IMR-90 (cell line): ENCODE measurements at regions not wholly inside any gene's neighbourhood (a gene's known extent, or its start where the extent isn't known, plus 50 kb on each side); places are given as distances from the start of the nearest gene placed in this dataset.

Source experiments
- ATAC-seq: fragments of 200-7000 bp; cut with Tn5 transposase; 2 replicates; pipeline ENCODE4 v1.9.1; 2020; ENCODE audit warnings: low read depth, mild to moderate bottlenecking, moderate library complexity
- BruUV-seq: library from RNA; stranded (reverse); fragments of 400-500 nt; replicated peaks from 2 replicates; lab custom pipeline; 2021; lab: Mats Ljungman, UMichigan
- CTCF ChIA-PET: fragments of 300-600 bp; formaldehyde crosslinking; extraction: SDS; loops from one replicate; lab custom pipeline; 2021; ENCODE audit warnings: antibody characterized with exemption; lab: Yijun Ruan, JAX
- POLR2A ChIA-PET: fragments of 300-600 bp; sonication (Branson Sonifier 250); formaldehyde crosslinking; loops from one replicate; lab custom pipeline; 2022; ENCODE audit warnings: antibody characterized with exemption; ENCODE audit not compliant: unreplicated experiment; lab: Charles Lee
- DNase-seq: peaks from one replicate; pipeline ENCODE4 v3.0.0; 2013
- H2AFZ ChIP-seq: replicated peaks from 2 replicates; pipeline ENCODE3; 2013; ENCODE audit warnings: low read length, mild to moderate bottlenecking; ENCODE audit not compliant: poor library complexity
- H2AK5ac ChIP-seq: 2 replicates; pipeline ENCODE4 v1.6.1; 2013; ENCODE audit warnings: low read depth, low read length, inconsistent platforms
- H2AK9ac ChIP-seq: replicated peaks from 2 replicates; pipeline ENCODE3; 2013; ENCODE audit warnings: mild to moderate bottlenecking, low read depth, low read length, moderate library complexity; ENCODE audit not compliant: poor library complexity
- H2BK120ac ChIP-seq: 2 replicates; pipeline ENCODE4 v1.6.1; 2013; ENCODE audit warnings: low read depth, low read length, inconsistent platforms
- H2BK15ac ChIP-seq: 3 replicates; pipeline ENCODE4 v1.6.1; 2013; ENCODE audit warnings: low read depth, low read length, inconsistent platforms
- H2BK20ac ChIP-seq: 2 replicates; pipeline ENCODE4 v1.6.1; 2013; ENCODE audit warnings: low read depth, mild to moderate bottlenecking, inconsistent platforms, low read length, moderate library complexity
- H2BK5ac ChIP-seq: 2 replicates; pipeline ENCODE4 v1.6.1; 2013; ENCODE audit warnings: mild to moderate bottlenecking, low read depth, low read length, inconsistent platforms; ENCODE audit not compliant: poor library complexity, severe bottlenecking
- H3K14ac ChIP-seq: replicated peaks from 2 replicates; pipeline ENCODE4 v1.6.1; 2013; ENCODE audit warnings: low read depth, low read length, inconsistent platforms
- H3K18ac ChIP-seq: 2 replicates; pipeline ENCODE4 v1.6.1; 2013; ENCODE audit warnings: low read depth, low read length, control low read depth
- H3K23ac ChIP-seq: 2 replicates; pipeline ENCODE4 v1.6.1; 2013; ENCODE audit warnings: low read depth, low read length, inconsistent platforms
- H3K27ac ChIP-seq: 2 replicates; pipeline ENCODE4 v1.5.1; 2013; ENCODE audit warnings: mild to moderate bottlenecking, control low read depth, low read length; ENCODE audit not compliant: insufficient read depth
- H3K27me3 ChIP-seq: 2 replicates; pipeline ENCODE4 v1.6.1; 2013; ENCODE audit warnings: low read length; ENCODE audit not compliant: control insufficient read depth, insufficient read depth
- H3K36me3 ChIP-seq: 2 replicates; pipeline ENCODE4 v1.6.1; 2013; ENCODE audit warnings: low read length, mixed read lengths; ENCODE audit not compliant: control insufficient read depth, insufficient read depth
- H3K4ac ChIP-seq: 2 replicates; pipeline ENCODE4 v1.6.1; 2013; ENCODE audit warnings: low read depth, low read length, inconsistent platforms
- H3K4me1 ChIP-seq: 2 replicates; pipeline ENCODE4 v1.6.1; 2013; ENCODE audit warnings: low read length, mixed read lengths; ENCODE audit not compliant: control insufficient read depth, insufficient read depth
- H3K4me2 ChIP-seq: 2 replicates; pipeline ENCODE4 v1.6.1; 2013; ENCODE audit warnings: low read depth, mild to moderate bottlenecking, control low read depth, low read length, moderate library complexity
- H3K4me3 ChIP-seq: 2 replicates; pipeline ENCODE4 v1.5.1; 2013; ENCODE audit warnings: low read depth, mild to moderate bottlenecking, control low read depth, low read length, moderate library complexity; ENCODE audit not compliant: insufficient read depth
- H3K56ac ChIP-seq: 2 replicates; pipeline ENCODE4 v1.6.1; 2013; ENCODE audit warnings: low read length, inconsistent platforms; ENCODE audit not compliant: insufficient read depth; ENCODE audit errors: extremely low read depth
- H3K79me1 ChIP-seq, 2 experiments: 2 replicates each; pipeline ENCODE4 v1.6.1; 2013; ENCODE audit warnings: low read length in 2 of 2, inconsistent platforms in 1 of 2, low read depth in 1 of 2
- H3K9ac ChIP-seq: 2 replicates; pipeline ENCODE4 v1.6.1; 2013; ENCODE audit warnings: low read depth, low read length, control low read depth
- H3K9me1 ChIP-seq: 2 replicates; pipeline ENCODE4 v1.6.1; 2013; ENCODE audit warnings: low read length, inconsistent platforms; ENCODE audit not compliant: insufficient read depth
- H3K9me3 ChIP-seq: 2 replicates; pipeline ENCODE4 v1.6.1; 2013; ENCODE audit warnings: low read length; ENCODE audit not compliant: control insufficient read depth, insufficient read depth
- H4K20me1 ChIP-seq: 2 replicates; pipeline ENCODE4 v1.6.1; 2013; ENCODE audit warnings: low read length, inconsistent platforms; ENCODE audit not compliant: insufficient read depth
- H4K5ac ChIP-seq: 2 replicates; pipeline ENCODE4 v1.6.1; 2013; ENCODE audit warnings: mild to moderate bottlenecking, low read depth, low read length, control low read depth
- H4K8ac ChIP-seq, 2 experiments: 2 replicates each; pipeline ENCODE4 v1.6.1; 2013; ENCODE audit warnings: low read depth in 2 of 2, low read length in 2 of 2, control low read depth in 1 of 2, inconsistent platforms in 1 of 2
- H4K91ac ChIP-seq: 2 replicates; pipeline ENCODE4 v1.6.1; 2013; ENCODE audit warnings: low read depth, low read length, inconsistent platforms; ENCODE audit not compliant: insufficient read depth
- BHLHE40 ChIP-seq: fragments of 150-350 bp; IDR thresholded peaks from 2 replicates; pipeline ENCODE4 v1.6.1; 2016; ENCODE audit warnings: mild to moderate bottlenecking, low read depth, low read length
- CEBPB ChIP-seq: IDR thresholded peaks from 2 replicates; pipeline ENCODE4 v1.6.1; 2012; ENCODE audit warnings: low read depth, low read length, improper control_type of control experiment
- ELK1 ChIP-seq: fragments of 150-350 bp; IDR thresholded peaks from 2 replicates; pipeline ENCODE4 v1.6.1; 2016; ENCODE audit warnings: low read depth, mild to moderate bottlenecking, low read length, moderate library complexity, borderline replicate concordance
- FOS ChIP-seq: fragments of 150-350 bp; IDR thresholded peaks from 2 replicates; pipeline ENCODE4 v1.6.1; 2016; ENCODE audit warnings: low read depth, low read length
- MAFK ChIP-seq: IDR thresholded peaks from 2 replicates; pipeline ENCODE4 v1.6.1; 2012; ENCODE audit warnings: low read depth, low read length, improper control_type of control experiment
- MXI1 ChIP-seq: IDR thresholded peaks from 2 replicates; pipeline ENCODE4 v1.6.1; 2012; ENCODE audit warnings: low read depth, mild to moderate bottlenecking, low read length, moderate library complexity, borderline replicate concordance
- POLR2A ChIP-seq: IDR thresholded peaks from 2 replicates; pipeline ENCODE4 v1.6.1; 2012; ENCODE audit warnings: mild to moderate bottlenecking, low read depth, low read length
- WGBS, 2 experiments: methylation state at CpG; one replicate each; pipeline versions ENCODE4 v1.1.5 to v1.1.7; 2013; ENCODE audit warnings: missing lambda C conversion rate in 2 of 2; ENCODE audit not compliant: insufficient read length in 1 of 2; ENCODE audit errors: extremely low coverage in 2 of 2; 5-methylcytosine and 5-hydroxymethylcytosine counted together
- dilution Hi-C: fragments of 300-500 bp; cut with HindIII; formaldehyde crosslinking; loops from one replicate; pipeline ENCODE4 v1.14.3; 2018; ENCODE audit warnings: low sequenced_read_pairs; ENCODE audit not compliant: unreplicated experiment
- in situ Hi-C: fragments of 300-500 bp; cut with MboI; formaldehyde crosslinking; loops from 3 replicates; pipeline ENCODE4 v1.14.3; 2019; ENCODE audit warnings: low sequenced_read_pairs, inconsistent platforms, mixed read lengths
- intact Hi-C: fragments of 100-400 bp; cut with micrococcal nuclease; formaldehyde crosslinking; loops from 2 replicates; pipeline ENCODE4 v1.10.0; 2022
- TF ChIP-seq, protein P1 (sequence below): conservative IDR thresholded peaks from 2 replicates; pipeline ENCODE4 v1.5.1; 2012; ENCODE audit warnings: mild to moderate bottlenecking, low read depth, low read length, improper control_type of control experiment

GRCh38 chr7:116354546-116355423, 144.4 kb downstream of the TES start (continued):
- TF ChIP-seq FOS: peak; percentile 65; the same call in 1 of the 2 replicates
- TF ChIP-seq MAFK: no peak
- TF ChIP-seq BHLHE40: peak; percentile 8; the same call in 1 of the 2 replicates

DNA sequence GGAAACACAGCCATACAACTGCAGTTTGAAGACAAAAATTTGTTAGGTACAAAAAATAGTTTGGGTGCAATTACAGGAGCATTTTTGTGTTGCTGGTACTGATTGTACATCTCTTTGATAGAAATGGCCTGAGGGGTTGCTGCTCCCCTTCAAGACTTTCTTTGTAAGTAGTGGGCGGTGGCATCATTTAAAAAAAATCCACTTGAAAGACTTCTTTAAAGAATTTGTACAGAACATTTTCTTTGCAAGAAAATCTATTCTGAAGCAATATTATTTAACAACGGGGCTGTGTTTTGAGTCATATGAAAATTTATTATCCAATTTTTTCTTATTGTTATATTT, 144.1 kb upstream of the CAV2 start:
- peak overlapping the region; percentile 49; the same call in 1 of the 2 replicates for H3K27ac ChIP-seq
- no peak overlapping the region; the same call in 1 of the 2 replicates for H2AK5ac ChIP-seq
- H3K56ac ChIP-seq: peak overlapping the region; percentile 70; the same call in 1 of the 2 replicates
- H3K4ac ChIP-seq: peak overlapping the region; percentile 99
- H4K8ac ChIP-seq: peak overlapping the region; percentile 63 to 94; a peak in 2 of 4 replicates
- 0 out of 2 replicates have a peak overlapping the region, but pooled peaks have one; percentile 44 for H3K14ac ChIP-seq
- peak overlapping the region; percentile 11 for H3K4me2 ChIP-seq
- H3K79me1 ChIP-seq: peaks cover 5 to 14% of the 10 kb centered on the region in 2 experiments; a peak in 2 of 4 replicates
- peak overlapping the region; percentile 59 for H2AK9ac ChIP-seq
- peaks cover 24% of the 10 kb centered on the region for H3K4me1 ChIP-seq
- H2BK120ac ChIP-seq: peak overlapping the region; percentile 99
- no peaks in the 10 kb centered on the region for H3K27me3 ChIP-seq
- peaks cover 6% of the 10 kb centered on the region for H3K9me1 ChIP-seq
- WGBS, 2 experiments: no CpG with 5 or more reads among the region's 2 CpGs
- no peak overlapping the region for H4K5ac ChIP-seq
- peak overlapping the region; percentile 89 for H2BK20ac ChIP-seq
- ATAC-seq (no peak), DNase-seq (no peak)
- H4K20me1 ChIP-seq: no peaks in the 10 kb centered on the region
- peak overlapping the region; percentile 84 for H4K91ac ChIP-seq
- TF ChIP-seq ELK1 (no peak), MXI1 (no peak), MAFK (no peak), POLR2A (no peak), BHLHE40 (no peak), CEBPB (no peak)
- TF ChIP-seq, protein P1, sequence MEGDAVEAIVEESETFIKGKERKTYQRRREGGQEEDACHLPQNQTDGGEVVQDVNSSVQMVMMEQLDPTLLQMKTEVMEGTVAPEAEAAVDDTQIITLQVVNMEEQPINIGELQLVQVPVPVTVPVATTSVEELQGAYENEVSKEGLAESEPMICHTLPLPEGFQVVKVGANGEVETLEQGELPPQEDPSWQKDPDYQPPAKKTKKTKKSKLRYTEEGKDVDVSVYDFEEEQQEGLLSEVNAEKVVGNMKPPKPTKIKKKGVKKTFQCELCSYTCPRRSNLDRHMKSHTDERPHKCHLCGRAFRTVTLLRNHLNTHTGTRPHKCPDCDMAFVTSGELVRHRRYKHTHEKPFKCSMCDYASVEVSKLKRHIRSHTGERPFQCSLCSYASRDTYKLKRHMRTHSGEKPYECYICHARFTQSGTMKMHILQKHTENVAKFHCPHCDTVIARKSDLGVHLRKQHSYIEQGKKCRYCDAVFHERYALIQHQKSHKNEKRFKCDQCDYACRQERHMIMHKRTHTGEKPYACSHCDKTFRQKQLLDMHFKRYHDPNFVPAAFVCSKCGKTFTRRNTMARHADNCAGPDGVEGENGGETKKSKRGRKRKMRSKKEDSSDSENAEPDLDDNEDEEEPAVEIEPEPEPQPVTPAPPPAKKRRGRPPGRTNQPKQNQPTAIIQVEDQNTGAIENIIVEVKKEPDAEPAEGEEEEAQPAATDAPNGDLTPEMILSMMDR: no peak
- H2BK15ac ChIP-seq: no peak overlapping the region
- ChIA-PET CTCF (no interaction called here), POLR2A (no interaction called here)
- no TSS peak for BruUV-seq
- no peaks in the 10 kb centered on the region for H3K36me3 ChIP-seq
- peak overlapping the region; percentile 0; the same call in 1 of the 2 replicates for H3K18ac ChIP-seq
- H2BK5ac ChIP-seq: peak overlapping the region; percentile 93
- intact Hi-C loops (loop anchor here (1.0 to 5.0 kb wide), 8 partner anchors 38 to 234 kb away; partner anchors contain the start of gene CAV2), dilution Hi-C loops (no loop called here), in situ Hi-C loops (no loop called here)
- H3K9ac ChIP-seq: peak overlapping the region; percentile 26; the same call in 1 of the 2 replicates
- H3K23ac ChIP-seq: peak overlapping the region; percentile 83
- no peaks in the 10 kb centered on the region for H3K9me3 ChIP-seq
- peak overlapping the region; percentile 64 for H2AFZ ChIP-seq
- H3K4me3 ChIP-seq: peak overlapping the region; percentile 0; the same call in 1 of the 2 replicates
